ENCODE measurements at regions not wholly inside any gene's neighbourhood (a gene's known extent, or its start where the extent isn't known, plus 50 kb on each side); places are given as distances from the start of the nearest gene placed in this dataset.

- Histone ChIP-seq H3K9me3 (peaks cover 0 to 6% of the 10 kb centered on the region in 2 donors), H3K4me1 (no peaks in the 10 kb centered on the region), H3K36me3 (no peaks in the 10 kb centered on the region), H3K4me3 (no peak overlapping the region), H3K27ac (no peak overlapping the region), H3K27me3 (no peaks in the 10 kb centered on the region)
- no peak for TF ChIP-seq POLR2AphosphoS5 (IDR thresholded peaks at IDR 0.05)
- no peak for TF ChIP-seq POLR2A (IDR thresholded peaks at IDR 0.05)
- TF ChIP-seq CTCF (IDR thresholded peaks at IDR 0.05) = no peak
- intact Hi-C loops (cut with DNase I; ENCODE audit: low total_unique reads) = no loop called here
- DNase-seq (ENCODE audit: low spot score in 2 of 2) = no peak
These were observed 270.6 kb upstream of the BMP2 start for GRCh38 chr20:6496874-6497273.

GRCh38 chr20:6495907-6496306 is 271.6 kb upstream of the BMP2 start:
- Histone ChIP-seq H3K4me3 (no peak overlapping the region), H3K4me1 (no peaks in the 10 kb centered on the region), H3K27ac (no peak overlapping the region), H3K36me3 (no peaks in the 10 kb centered on the region), H3K9me3 (peaks cover 0 to 3% of the 10 kb centered on the region in 2 donors), H3K27me3 (no peaks in the 10 kb centered on the region)
- DNase-seq (ENCODE audit: low spot score in 2 of 2) = no peak
- intact Hi-C loops (cut with DNase I; ENCODE audit: low total_unique reads) = no loop called here
- TF ChIP-seq POLR2AphosphoS5 (IDR thresholded peaks at IDR 0.05) (no peak), POLR2A (IDR thresholded peaks at IDR 0.05) (no peak), CTCF (IDR thresholded peaks at IDR 0.05) (no peak)

- no peak for DNase-seq (ENCODE audit: low spot score in 2 of 2)
- no peak overlapping the region for H3K27ac ChIP-seq
- no peaks in the 10 kb centered on the region for H3K36me3 ChIP-seq
- no peaks in the 10 kb centered on the region for H3K9me3 ChIP-seq
- H3K4me3 ChIP-seq = no peak overlapping the region
- no peaks in the 10 kb centered on the region for H3K27me3 ChIP-seq
- intact Hi-C loops (cut with DNase I; ENCODE audit: low total_unique reads) = no loop called here
- TF ChIP-seq POLR2AphosphoS5 (IDR thresholded peaks at IDR 0.05) (no peak), CTCF (IDR thresholded peaks at IDR 0.05) (no peak)
- no peaks in the 10 kb centered on the region for H3K4me1 ChIP-seq
These were observed 275.0 kb upstream of the BMP2 start for GRCh38 chr20:6492271-6493055.

GRCh38 chr20:6490849-6491248 is 276.6 kb upstream of the BMP2 start:
- Histone ChIP-seq H3K9me3 (no peaks in the 10 kb centered on the region), H3K4me3 (no peak overlapping the region), H3K27me3 (no peaks in the 10 kb centered on the region), H3K27ac (no peak overlapping the region), H3K4me1 (no peaks in the 10 kb centered on the region), H3K36me3 (no peaks in the 10 kb centered on the region)
- intact Hi-C loops (cut with DNase I; ENCODE audit: low total_unique reads) = no loop called here
- DNase-seq (ENCODE audit: low spot score in 2 of 2) = no peak
- TF ChIP-seq CTCF (IDR thresholded peaks at IDR 0.05) (no peak), POLR2AphosphoS5 (IDR thresholded peaks at IDR 0.05) (no peak), POLR2A (IDR thresholded peaks at IDR 0.05) (no peak)

- Histone ChIP-seq H3K9me3 (no peaks in the 10 kb centered on the region), H3K4me3 (no peak overlapping the region), H3K27ac (no peak overlapping the region), H3K4me1 (no peaks in the 10 kb centered on the region), H3K36me3 (no peaks in the 10 kb centered on the region), H3K27me3 (no peaks in the 10 kb centered on the region)
- TF ChIP-seq POLR2AphosphoS5 (IDR thresholded peaks at IDR 0.05) = no peak
- TF ChIP-seq CTCF (IDR thresholded peaks at IDR 0.05) = no peak
- TF ChIP-seq POLR2A (IDR thresholded peaks at IDR 0.05) = no peak
- intact Hi-C loops (cut with DNase I; ENCODE audit: low total_unique reads) = no loop called here
- no peak for DNase-seq (ENCODE audit: low spot score in 2 of 2)
These were observed 277.9 kb upstream of the BMP2 start for GRCh38 chr20:6489361-6490171.

Measured in breast epithelium (tissue), 4 donors.